K562 (cell line): ENCODE measurements at regions not wholly inside any gene's neighbourhood (a gene's known extent, or its start where the extent isn't known, plus 50 kb on each side); places are given as distances from the start of the nearest gene placed in this dataset.

ENCODE experiments used
- ATAC-seq: fragments of 200-7000 bp; cut with Tn5 transposase; 3 replicates; pipeline ENCODE4 v1.9.1; 2020; ENCODE audit warnings: moderate library complexity
- BruUV-seq: library from RNA; stranded (reverse); fragments of 400-500 nt; replicated peaks from 2 replicates; lab custom pipeline; 2021; lab: Mats Ljungman, UMichigan
- CTCF ChIA-PET: fragments of 300-600 bp; formaldehyde crosslinking; extraction: SDS; loops from one replicate; lab custom pipeline; 2021; ENCODE audit warnings: low intra/inter-chr PET ratio; lab: Yijun Ruan, JAX
- POLR2A ChIA-PET: fragments of 300-600, 350-650 bp; sonication (Branson Sonifier 250); formaldehyde crosslinking; extraction: SDS; loops from one replicate; lab custom pipeline; 2021; ENCODE audit warnings: antibody characterized with exemption, inconsistent platforms; lab: Yijun Ruan, JAX
- DNase-seq, 4 experiments: peaks; one replicate each; pipeline versions ENCODE4 v3.0.0 to v3.0.0-alpha.2; 2011 to 2018; ENCODE audit warnings: low spot score in 3 of 4, mixed read lengths in 3 of 4; ENCODE audit errors: extremely low read depth in 1 of 4
- FAIRE-seq: peaks from 2 replicates; lab custom pipeline; 2011; peaks lifted over from hg19 to GRCh38; lab: Jason Lieb, UNC
- H2AFZ ChIP-seq: 2 replicates; pipeline ENCODE4 v1.6.0; 2011; ENCODE audit warnings: low read depth, low read length, control low read depth, inconsistent platforms
- H3K27ac ChIP-seq: fragments of 200-600 bp; 3 replicates; pipeline ENCODE4 v1.8.0; 2011; ENCODE audit warnings: low read depth, mild to moderate bottlenecking, control low read depth, inconsistent platforms, low read length, moderate library complexity, mixed read lengths; ENCODE audit errors: extremely low read depth
- H3K27me3 ChIP-seq, 2 experiments: fragments of 300-600 bp in 1 of 2; 2 replicates in 1 of 2; 3 replicates in 1 of 2; pipeline versions ENCODE4 v1.6.0 to v1.8.0; 2011; ENCODE audit warnings: inconsistent platforms in 2 of 2, low read length in 2 of 2, mild to moderate bottlenecking in 1 of 2, mixed read lengths in 1 of 2, moderate library complexity in 1 of 2; ENCODE audit not compliant: control insufficient read depth in 2 of 2, insufficient read depth in 2 of 2
- H3K36me3 ChIP-seq: fragments of 300-600 bp; 3 replicates; pipeline ENCODE4 v1.8.0; 2011; ENCODE audit warnings: mild to moderate bottlenecking, low read length, inconsistent platforms; ENCODE audit not compliant: control insufficient read depth, insufficient read depth
- H3K4me1 ChIP-seq, 2 experiments: fragments of 200-600 bp in 1 of 2; replicated peaks in 1 of 2; 2 replicates in 1 of 2; 3 replicates in 1 of 2; pipeline versions ENCODE4 v1.5.1 to v1.8.0; 2011; ENCODE audit warnings: inconsistent platforms in 2 of 2, low read length in 2 of 2, mild to moderate bottlenecking in 1 of 2, mixed read lengths in 1 of 2, moderate library complexity in 1 of 2; ENCODE audit not compliant: control insufficient read depth in 2 of 2, insufficient read depth in 2 of 2
- H3K4me2 ChIP-seq: 2 replicates; pipeline ENCODE4 v1.6.1; 2011; ENCODE audit warnings: low read length, control low read depth, inconsistent platforms, mixed read lengths; ENCODE audit not compliant: insufficient read depth
- H3K4me3 ChIP-seq: fragments of 200-600 bp; sonication (generic), shearing (Covaris generic); 2 replicates; pipeline ENCODE4 v1.5.1; 2016; ENCODE audit warnings: control low read depth, inconsistent platforms
- H3K79me2 ChIP-seq: fragments of 200-600 bp; 3 replicates; pipeline ENCODE4 v1.8.0; 2011; ENCODE audit warnings: low read length, inconsistent platforms; ENCODE audit not compliant: control insufficient read depth, insufficient read depth
- H3K9ac ChIP-seq, 2 experiments: 2 replicates each; pipeline versions ENCODE4 v1.6.0 to v1.6.1; 2011; ENCODE audit warnings: low read depth in 2 of 2, low read length in 2 of 2, control low read depth in 1 of 2, inconsistent platforms in 1 of 2, mild to moderate bottlenecking in 1 of 2, mixed read lengths in 1 of 2; ENCODE audit not compliant: insufficient read depth in 1 of 2
- H3K9me1 ChIP-seq: one replicate; pipeline ENCODE4 v1.6.0; 2011; ENCODE audit warnings: inconsistent platforms, mild to moderate bottlenecking, low read length, moderate library complexity; ENCODE audit not compliant: control insufficient read depth, insufficient read depth
- H3K9me3 ChIP-seq: replicated peaks from 2 replicates; pipeline ENCODE4 v1.5.1; 2011; ENCODE audit warnings: low read depth, low read length, inconsistent platforms; ENCODE audit not compliant: control insufficient read depth, insufficient read depth
- H4K20me1 ChIP-seq: replicated peaks from 2 replicates; pipeline ENCODE4 v1.6.1; 2011; ENCODE audit warnings: low read length, inconsistent platforms, mixed read lengths; ENCODE audit not compliant: control insufficient read depth, insufficient read depth
- CTCF ChIP-seq, 3 experiments: IDR thresholded peaks in 2 of 3; conservative IDR thresholded peaks in 1 of 3; 2 replicates each; pipeline ENCODE4 v1.5.1; 2011 to 2012; ENCODE audit warnings: low read length in 3 of 3, mild to moderate bottlenecking in 3 of 3, control low read depth in 2 of 3, improper control_type of control experiment in 1 of 3, inconsistent platforms in 1 of 3, low read depth in 1 of 3, mixed read lengths in 1 of 3, moderate library complexity in 1 of 3; ENCODE audit not compliant: insufficient read depth in 2 of 3
- HNRNPL ChIP-seq: fragments of 200-400 bp; formaldehyde crosslinking; IDR thresholded peaks from 2 replicates; pipeline ENCODE4 v1.6.1; 2017; ENCODE audit warnings: low read depth, mild to moderate bottlenecking, low read length
- JUND ChIP-seq, 2 experiments: IDR thresholded peaks; 2 replicates in 1 of 2; 3 replicates in 1 of 2; pipeline ENCODE4 v1.6.1; 2011; ENCODE audit warnings: borderline replicate concordance in 2 of 2, low read depth in 2 of 2, low read length in 2 of 2, improper control_type of control experiment in 1 of 2, missing biosample characterization in 1 of 2, missing genetic modification characterization in 1 of 2, missing genetic modification reagents in 1 of 2
- NR1H2 ChIP-seq: sonication (generic); formaldehyde crosslinking; IDR thresholded peaks from 2 replicates; pipeline ENCODE4 v1.4.0; 2020; ENCODE audit warnings: mild to moderate bottlenecking, missing genetic modification reagents
- PHB ChIP-seq: fragments of 250-450 bp; sonication (Bioruptor Pico); IDR thresholded peaks from 2 replicates; pipeline ENCODE4 v1.5.0; 2021
- PTTG1 ChIP-seq: fragments of 450-650 bp; IDR thresholded peaks from 2 replicates; pipeline ENCODE4 v1.6.1; 2016; ENCODE audit warnings: low read depth, mild to moderate bottlenecking, missing genetic modification characterization, missing compliant biosample characterization
- RAD21 ChIP-seq, 2 experiments: fragments of 250-450 bp in 1 of 2; fragments of 450-650 bp in 1 of 2; sonication (Bioruptor Pico) in 1 of 2; formaldehyde crosslinking in 1 of 2; IDR thresholded peaks in 1 of 2; conservative IDR thresholded peaks in 1 of 2; 2 replicates each; pipeline versions ENCODE4 v1.4.0 to v1.8.0; 2020 to 2022; ENCODE audit warnings: mild to moderate bottlenecking in 2 of 2, moderate library complexity in 1 of 2
- RFX7 ChIP-seq: fragments of 250-450 bp; sonication (Bioruptor Pico); IDR thresholded peaks from 2 replicates; pipeline ENCODE4 v1.5.1; 2021; ENCODE audit warnings: mild to moderate bottlenecking
- TEAD2 ChIP-seq: fragments of 450-650 bp; IDR thresholded peaks from 2 replicates; pipeline ENCODE4 v1.6.1; 2016; ENCODE audit warnings: missing genetic modification characterization, control low read depth, missing compliant biosample characterization
- ZBTB11 ChIP-seq, 3 experiments: fragments of 200-800 bp in 1 of 3; fragments of 250-450 bp in 1 of 3; fragments of 450-650 bp in 1 of 3; sonication (Bioruptor Pico) in 1 of 3; sonication (Bioruptor generic) in 1 of 3; formaldehyde crosslinking in 1 of 3; IDR thresholded peaks; 2 replicates each; pipeline versions ENCODE4 v1.6.1 to v1.8.0; 2016 to 2022; ENCODE audit warnings: mild to moderate bottlenecking in 2 of 3, missing genetic modification characterization in 2 of 3, missing compliant biosample characterization in 1 of 3, moderate library complexity in 1 of 3
- ZBTB43 ChIP-seq: sonication (generic); formaldehyde crosslinking; IDR thresholded peaks from 2 replicates; pipeline ENCODE4 v1.8.0; 2023; ENCODE audit warnings: mild to moderate bottlenecking, missing genetic modification reagents
- WGBS: fragments of 100-300 bp; shearing (Covaris generic); methylation state at CpG from one replicate; pipeline ENCODE4 v1.1.6; 2016; ENCODE audit warnings: low coverage, mixed read lengths; ENCODE audit not compliant: insufficient coverage; ENCODE audit errors: missing lambda C conversion rate; 5-methylcytosine and 5-hydroxymethylcytosine counted together
- in situ Hi-C: fragments of 300-500 bp; cut with MboI; formaldehyde crosslinking; loops from 4 replicates; pipeline ENCODE4 v1.15.0; 2018; ENCODE audit warnings: inconsistent platforms, mixed read lengths
- intact Hi-C: fragments of 100-400 bp; cut with micrococcal nuclease; formaldehyde crosslinking; loops from 2 replicates; pipeline ENCODE4 v1.14.2; 2022

DNA sequence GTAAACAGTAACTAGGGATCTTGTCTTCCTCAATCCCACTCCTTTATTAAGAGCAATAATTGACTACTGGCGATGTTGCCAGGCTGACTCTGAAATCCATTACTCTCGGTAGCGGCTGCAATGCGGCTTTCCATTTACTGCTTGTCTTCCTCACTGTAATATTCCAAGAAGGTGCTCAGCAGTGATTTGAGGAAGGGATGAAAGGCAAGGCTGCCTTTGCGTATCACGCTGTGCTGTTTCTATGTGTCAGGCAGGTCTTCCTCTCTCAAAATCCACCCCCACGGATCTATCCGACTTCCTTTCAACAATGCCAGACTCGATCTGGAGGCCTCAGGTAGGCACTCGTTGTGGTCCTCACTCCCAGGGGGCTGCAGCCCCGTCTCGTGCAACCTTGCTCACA is 261.4 kb upstream of the CDH4 start (continued):
- TF ChIP-seq HNRNPL = no peak
- TF ChIP-seq TEAD2 (tag) = no peak
- no peak for TF ChIP-seq ZBTB43 (CRISPR knock-in tag)
- TF ChIP-seq JUND (IDR thresholded peaks at IDR 0.05; ENCODE audit: borderline replicate concordance, low read depth, low read length) = no peak
- TF ChIP-seq JUND (tag; IDR thresholded peaks at IDR 0.05; ENCODE audit: borderline replicate concordance, low read depth, low read length) = no peak
- no peak for TF ChIP-seq RFX7 (CRISPR knock-in tag)

- Histone ChIP-seq H3K27me3 (peaks cover 0 to 18% of the 10 kb centered on the region in 2 experiments; a peak in 2 of 5 replicates), H3K9me3 (no peaks in the 10 kb centered on the region), H3K27ac (no peak overlapping the region), H3K9ac (no peak overlapping the region), H3K36me3 (no peaks in the 10 kb centered on the region), H3K4me2 (no peak overlapping the region), H3K4me1 (no peaks in the 10 kb centered on the region), H3K9me1 (no peaks in the 10 kb centered on the region), H2AFZ (no peak overlapping the region), H4K20me1 (0 out of 2 replicates have a peak, but pooled peaks cover 5% of the 10 kb centered on the region), H3K79me2 (no peaks in the 10 kb centered on the region), H3K4me3 (no peak overlapping the region)
- 1% methylated on average over 9 of the region's 9 CpGs for WGBS
- in situ Hi-C loops (no loop called here), intact Hi-C loops (no loop called here)
- ChIA-PET CTCF (no interaction called here), POLR2A (interaction anchor here (0.7 kb wide), 1 partner anchor 14 kb away, joined by 4 read pairs; no protein-coding TSS in a partner anchor)
- peak; percentile 65; the same call in 1 of the 3 replicates for ATAC-seq
- peak in 2 of 4 experiments; percentile 10 to 11 for DNase-seq
- no TSS peak for BruUV-seq
- FAIRE-seq = no peak
- no peak for TF ChIP-seq ZBTB11 (CRISPR knock-in tag; IDR thresholded peaks at IDR 0.05)
- 0 out of 4 replicates have a peak, but pooled peaks of 1 of the 2 experiments have one; percentile 7 for TF ChIP-seq RAD21 (CRISPR knock-in tag; conservative IDR thresholded peaks at IDR 0.05 in 1 of 2, IDR thresholded peaks at IDR 0.05 in 1 of 2)
- no peak for TF ChIP-seq PTTG1 (tag)
- TF ChIP-seq CTCF (IDR thresholded peaks at IDR 0.05 in 2 of 3, conservative IDR thresholded peaks at IDR 0.05 in 1 of 3; ENCODE audit: insufficient read depth in 2 of 3, low read depth in 1 of 3, low read length in 3 of 3) = peak; percentile 34 to 48 (median 39); a peak in 5 of 6 replicates
- no peak for TF ChIP-seq NR1H2
- no peak for TF ChIP-seq PHB
Observed at GRCh38 chr20:60993433-60994044, 258.5 kb upstream of the CDH4 start.
